ENCODE measurements at regions not wholly inside any gene's neighbourhood (a gene's known extent, or its start where the extent isn't known, plus 50 kb on each side); places are given as distances from the start of the nearest gene placed in this dataset.

DNA sequence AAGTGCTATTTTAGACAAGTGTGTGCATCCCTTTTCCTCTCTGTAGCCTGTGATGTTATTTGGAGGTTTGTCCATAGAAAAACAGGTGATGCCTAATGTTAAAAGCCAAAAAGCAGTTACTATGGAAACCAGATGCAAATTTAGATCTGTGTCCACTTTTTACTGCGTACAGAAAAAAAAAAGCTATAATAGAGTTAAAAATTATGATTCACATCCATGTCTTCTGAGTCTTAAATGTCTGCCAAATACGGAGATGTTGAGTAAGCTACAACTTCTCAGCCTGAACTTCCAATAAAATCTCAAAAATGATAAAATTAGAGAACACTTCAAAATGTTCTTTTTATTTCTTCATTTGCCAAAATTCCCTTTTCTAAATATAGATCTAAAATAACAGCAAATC is 74.2 kb upstream of the GAP43 start:
- DNase-seq (ENCODE audit: extremely low read depth, low read depth): no peak
- no peak overlapping the region for H3K4me3 ChIP-seq (replicated peaks; ENCODE audit: low read depth, low read length)
- TF ChIP-seq, protein P1, sequence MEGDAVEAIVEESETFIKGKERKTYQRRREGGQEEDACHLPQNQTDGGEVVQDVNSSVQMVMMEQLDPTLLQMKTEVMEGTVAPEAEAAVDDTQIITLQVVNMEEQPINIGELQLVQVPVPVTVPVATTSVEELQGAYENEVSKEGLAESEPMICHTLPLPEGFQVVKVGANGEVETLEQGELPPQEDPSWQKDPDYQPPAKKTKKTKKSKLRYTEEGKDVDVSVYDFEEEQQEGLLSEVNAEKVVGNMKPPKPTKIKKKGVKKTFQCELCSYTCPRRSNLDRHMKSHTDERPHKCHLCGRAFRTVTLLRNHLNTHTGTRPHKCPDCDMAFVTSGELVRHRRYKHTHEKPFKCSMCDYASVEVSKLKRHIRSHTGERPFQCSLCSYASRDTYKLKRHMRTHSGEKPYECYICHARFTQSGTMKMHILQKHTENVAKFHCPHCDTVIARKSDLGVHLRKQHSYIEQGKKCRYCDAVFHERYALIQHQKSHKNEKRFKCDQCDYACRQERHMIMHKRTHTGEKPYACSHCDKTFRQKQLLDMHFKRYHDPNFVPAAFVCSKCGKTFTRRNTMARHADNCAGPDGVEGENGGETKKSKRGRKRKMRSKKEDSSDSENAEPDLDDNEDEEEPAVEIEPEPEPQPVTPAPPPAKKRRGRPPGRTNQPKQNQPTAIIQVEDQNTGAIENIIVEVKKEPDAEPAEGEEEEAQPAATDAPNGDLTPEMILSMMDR (IDR thresholded peaks at IDR 0.05; ENCODE audit: low read depth, low read length, missing control alignments): no peak

DNA sequence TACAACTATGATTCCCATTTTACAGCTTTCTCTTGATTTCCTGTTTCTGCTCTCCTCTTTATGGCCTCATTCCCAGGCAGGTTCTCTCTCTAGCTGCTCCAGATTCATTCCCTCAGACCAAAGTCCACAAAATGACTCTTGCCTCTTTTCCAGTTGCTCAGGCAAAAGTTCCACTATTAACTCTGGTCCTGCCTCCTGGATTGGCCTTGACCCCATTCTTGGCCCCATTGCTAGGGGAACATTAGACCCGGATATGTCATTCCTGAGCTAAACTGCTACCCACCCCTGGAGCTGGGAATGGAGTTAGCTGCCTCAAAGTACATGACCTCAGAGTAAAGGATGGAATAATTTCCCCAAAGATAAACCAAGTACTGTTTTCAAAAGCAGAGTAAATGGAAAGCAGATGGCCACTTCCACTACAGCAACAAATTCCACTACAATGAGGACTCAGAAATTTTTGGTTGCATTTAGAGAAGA is 73.0 kb upstream of the GAP43 start:
- peak; percentile 56 for DNase-seq (ENCODE audit: extremely low read depth, low read depth)
- no peak overlapping the region for H3K4me3 ChIP-seq (replicated peaks; ENCODE audit: low read depth, low read length)
- TF ChIP-seq, protein P1 (IDR thresholded peaks at IDR 0.05; ENCODE audit: low read depth, low read length, missing control alignments): no peak

DNA sequence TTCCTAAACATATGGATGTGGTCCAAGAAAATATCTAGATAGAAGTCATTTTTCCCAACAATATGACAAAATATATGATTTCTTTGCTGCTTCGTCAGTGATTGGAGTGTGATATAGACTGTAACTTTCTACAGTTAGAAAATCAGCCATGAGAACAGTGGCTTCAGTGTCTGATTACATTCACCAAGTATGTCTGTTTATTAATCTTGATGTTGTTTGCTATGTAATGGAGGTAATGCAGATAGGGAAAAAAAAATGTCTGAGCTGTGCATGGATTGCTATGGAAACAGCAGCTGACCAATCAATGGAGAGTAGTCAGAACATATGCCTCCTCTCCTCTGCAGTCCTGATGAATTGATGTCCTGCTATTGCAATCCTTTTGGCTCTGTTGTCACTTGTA is 72.3 kb upstream of the GAP43 start:
- DNase-seq (ENCODE audit: extremely low read depth, low read depth): no peak
- no peak overlapping the region for H3K4me3 ChIP-seq (replicated peaks; ENCODE audit: low read depth, low read length)
- TF ChIP-seq, protein P1 (IDR thresholded peaks at IDR 0.05; ENCODE audit: low read depth, low read length, missing control alignments): no peak

DNA sequence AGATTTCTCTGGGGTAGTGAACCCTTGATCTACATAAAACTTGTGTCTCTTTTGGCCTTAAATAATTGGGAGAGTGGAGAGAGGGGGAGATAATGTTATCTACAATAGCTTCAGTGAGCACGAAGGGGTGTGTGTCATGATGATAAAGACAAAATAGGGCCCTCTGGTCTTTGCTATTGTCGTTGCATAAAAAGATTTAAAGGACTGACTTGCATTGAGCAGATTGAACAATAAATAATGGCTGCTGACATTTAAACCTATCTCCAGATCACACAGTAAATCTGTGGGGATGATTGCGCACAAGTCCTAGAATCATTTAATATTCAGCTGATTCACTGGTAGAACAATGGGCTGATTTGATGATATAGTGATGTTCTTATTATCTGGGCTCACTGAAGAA is 71.3 kb upstream of the GAP43 start:
- H3K4me3 ChIP-seq (replicated peaks; ENCODE audit: low read depth, low read length): no peak overlapping the region
- TF ChIP-seq, protein P1 (IDR thresholded peaks at IDR 0.05; ENCODE audit: low read depth, low read length, missing control alignments): no peak
- DNase-seq (ENCODE audit: extremely low read depth, low read depth): no peak

DNA sequence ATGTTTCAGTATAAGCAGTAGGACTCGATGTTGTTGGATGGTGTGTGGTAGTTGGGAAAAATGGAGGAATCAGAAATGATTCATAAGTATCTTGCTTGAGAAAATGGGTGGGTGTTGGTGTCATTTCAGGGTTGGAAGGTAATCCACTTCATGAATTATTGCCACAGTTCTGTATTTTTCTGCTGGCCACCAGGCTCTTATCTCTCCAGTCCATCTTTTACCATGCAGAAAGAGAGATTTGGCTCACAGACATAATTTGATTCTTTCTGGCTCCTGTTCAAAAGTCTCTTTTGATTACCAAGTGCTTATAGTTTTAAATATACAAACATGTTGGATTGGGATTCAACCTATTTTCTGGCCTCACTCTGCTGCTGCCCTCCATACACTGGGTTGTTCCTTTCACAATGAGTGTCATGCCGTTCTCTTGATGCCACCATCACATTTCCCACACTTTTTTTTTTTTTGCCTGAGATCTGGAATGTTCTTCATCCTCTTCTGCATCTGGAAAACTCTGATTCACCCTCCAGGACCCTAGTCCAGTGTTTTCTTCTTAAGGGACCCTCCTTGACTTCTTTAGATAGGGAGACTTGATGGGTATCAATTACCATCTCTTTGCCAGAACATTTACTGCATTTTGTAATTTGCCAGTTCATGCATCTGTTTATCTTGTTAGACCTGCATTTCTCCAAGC is 69.4 kb upstream of the GAP43 start:
- no peak for DNase-seq (ENCODE audit: extremely low read depth, low read depth)
- TF ChIP-seq, protein P1 (IDR thresholded peaks at IDR 0.05; ENCODE audit: low read depth, low read length, missing control alignments): no peak
- no peak overlapping the region for H3K4me3 ChIP-seq (replicated peaks; ENCODE audit: low read depth, low read length)

DNA sequence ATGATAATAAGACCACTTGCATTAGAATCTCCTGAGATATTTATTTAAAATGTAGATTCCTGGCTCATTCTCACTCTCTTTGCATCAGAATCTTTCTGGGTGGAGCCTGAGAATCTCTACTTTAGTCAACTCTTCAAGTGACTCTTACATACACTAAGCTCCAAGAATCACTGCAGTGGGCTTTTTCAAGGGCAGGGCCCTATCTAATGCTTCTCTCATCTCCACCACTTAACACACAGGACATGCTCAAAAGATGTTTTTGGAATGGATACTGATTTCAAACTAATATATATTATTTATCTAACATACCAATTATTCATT is 68.9 kb upstream of the GAP43 start:
- TF ChIP-seq, protein P1 (IDR thresholded peaks at IDR 0.05; ENCODE audit: low read depth, low read length, missing control alignments): no peak
- H3K4me3 ChIP-seq (replicated peaks; ENCODE audit: low read depth, low read length): no peak overlapping the region
- no peak for DNase-seq (ENCODE audit: extremely low read depth, low read depth)
